Vagina (tissue), 2 donors: ENCODE measurements at regions not wholly inside any gene's neighbourhood (a gene's known extent, or its start where the extent isn't known, plus 50 kb on each side); places are given as distances from the start of the nearest gene placed in this dataset.
"Not testable (repeated sequence)": the region's sequence is repeated elsewhere in the genome, so short reads cannot be mapped to it uniquely, and the experiment has no call there.

Experiments
- DNase-seq, 2 donors: peaks; one replicate each; pipeline ENCODE4 v3.0.0-alpha.2; 2017; ENCODE audit errors: extremely low spot score in 2 of 2
- H3K27ac ChIP-seq: fragments of 200-600 bp; sonication (generic); one replicate; pipeline ENCODE4 v1.5.1; 2019
- H3K27me3 ChIP-seq: fragments of 200-600 bp; sonication (generic); one replicate; pipeline ENCODE4 v1.5.1; 2019
- H3K36me3 ChIP-seq, 2 donors: fragments of 200-600 bp; sonication (generic); one replicate each; pipeline ENCODE4 v1.5.1; 2017 to 2019
- H3K4me1 ChIP-seq: fragments of 200-600 bp; sonication (generic); one replicate; pipeline ENCODE4 v1.5.1; 2019
- H3K4me3 ChIP-seq, 2 donors: fragments of 200-600 bp; sonication (generic); 1 replicate in 1 of 2; 2 replicates in 1 of 2; pipeline ENCODE4 v1.5.1; 2016 to 2019
- H3K9me3 ChIP-seq: fragments of 200-600 bp; sonication (generic); one replicate; pipeline ENCODE4 v1.5.1; 2019
- POLR2A ChIP-seq, 2 donors: fragments of 450-650 bp; IDR thresholded peaks; one replicate each; pipeline ENCODE4 v1.6.1; 2017; ENCODE audit warnings: antibody characterized with exemption in 2 of 2, mild to moderate bottlenecking in 2 of 2, moderate library complexity in 2 of 2
- POLR2AphosphoS5 ChIP-seq, 2 donors: sonication (generic); formaldehyde crosslinking; IDR thresholded peaks; one replicate each; pipeline ENCODE4 v1.9.0; 2017; ENCODE audit warnings: antibody characterized with exemption in 2 of 2, mild to moderate bottlenecking in 2 of 2, low read depth in 1 of 2; ENCODE audit not compliant: insufficient read depth in 1 of 2
- intact Hi-C: fragments of 100-400 bp; cut with DNase I; formaldehyde crosslinking; loops from one replicate; pipeline ENCODE4 v1.15.1; 2023
- TF ChIP-seq, protein P1 (sequence below), 3 experiments: fragments of 450-650 bp in 2 of 3; fragments of 200-600 bp in 1 of 3; sonication (generic) in 1 of 3; IDR thresholded peaks; one replicate each; pipeline ENCODE4 v1.5.1; 2017 to 2019; ENCODE audit warnings: antibody characterized with exemption in 3 of 3, mild to moderate bottlenecking in 2 of 3, moderate library complexity in 2 of 3

DNA sequence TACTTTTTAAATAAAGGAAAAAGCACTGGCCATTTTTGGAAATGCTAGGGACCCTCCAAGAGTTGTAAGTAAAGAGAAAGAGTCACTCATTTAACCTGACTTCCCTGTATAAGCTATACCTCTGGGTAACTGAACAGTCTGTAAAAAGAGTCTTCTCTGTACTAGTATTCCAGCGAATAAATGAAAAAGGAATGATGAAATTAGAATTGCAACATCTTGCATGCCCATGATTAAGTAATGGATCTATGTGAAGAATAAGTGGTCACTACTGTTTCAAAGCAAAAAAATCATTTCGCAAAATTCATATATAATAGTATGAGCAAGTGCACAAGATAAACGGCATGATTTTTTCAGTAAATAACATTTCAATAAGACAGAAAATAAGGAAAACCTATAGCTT, 116.8 kb downstream of the ZFAND4 start:
- Histone ChIP-seq H3K4me1 (no peaks in the 10 kb centered on the region), H3K36me3 (no peaks in the 10 kb centered on the region), H3K27ac (no peak overlapping the region), H3K9me3 (no peaks in the 10 kb centered on the region), H3K27me3 (no peaks in the 10 kb centered on the region), H3K4me3 (no peak overlapping the region)
- no peak for TF ChIP-seq POLR2AphosphoS5 (IDR thresholded peaks at IDR 0.05; ENCODE audit: insufficient read depth in 1 of 2, low read depth in 1 of 2)
- TF ChIP-seq, protein P1, sequence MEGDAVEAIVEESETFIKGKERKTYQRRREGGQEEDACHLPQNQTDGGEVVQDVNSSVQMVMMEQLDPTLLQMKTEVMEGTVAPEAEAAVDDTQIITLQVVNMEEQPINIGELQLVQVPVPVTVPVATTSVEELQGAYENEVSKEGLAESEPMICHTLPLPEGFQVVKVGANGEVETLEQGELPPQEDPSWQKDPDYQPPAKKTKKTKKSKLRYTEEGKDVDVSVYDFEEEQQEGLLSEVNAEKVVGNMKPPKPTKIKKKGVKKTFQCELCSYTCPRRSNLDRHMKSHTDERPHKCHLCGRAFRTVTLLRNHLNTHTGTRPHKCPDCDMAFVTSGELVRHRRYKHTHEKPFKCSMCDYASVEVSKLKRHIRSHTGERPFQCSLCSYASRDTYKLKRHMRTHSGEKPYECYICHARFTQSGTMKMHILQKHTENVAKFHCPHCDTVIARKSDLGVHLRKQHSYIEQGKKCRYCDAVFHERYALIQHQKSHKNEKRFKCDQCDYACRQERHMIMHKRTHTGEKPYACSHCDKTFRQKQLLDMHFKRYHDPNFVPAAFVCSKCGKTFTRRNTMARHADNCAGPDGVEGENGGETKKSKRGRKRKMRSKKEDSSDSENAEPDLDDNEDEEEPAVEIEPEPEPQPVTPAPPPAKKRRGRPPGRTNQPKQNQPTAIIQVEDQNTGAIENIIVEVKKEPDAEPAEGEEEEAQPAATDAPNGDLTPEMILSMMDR (IDR thresholded peaks at IDR 0.05), result no peak
- DNase-seq, result no peak
- intact Hi-C loops, result no loop called here

DNA sequence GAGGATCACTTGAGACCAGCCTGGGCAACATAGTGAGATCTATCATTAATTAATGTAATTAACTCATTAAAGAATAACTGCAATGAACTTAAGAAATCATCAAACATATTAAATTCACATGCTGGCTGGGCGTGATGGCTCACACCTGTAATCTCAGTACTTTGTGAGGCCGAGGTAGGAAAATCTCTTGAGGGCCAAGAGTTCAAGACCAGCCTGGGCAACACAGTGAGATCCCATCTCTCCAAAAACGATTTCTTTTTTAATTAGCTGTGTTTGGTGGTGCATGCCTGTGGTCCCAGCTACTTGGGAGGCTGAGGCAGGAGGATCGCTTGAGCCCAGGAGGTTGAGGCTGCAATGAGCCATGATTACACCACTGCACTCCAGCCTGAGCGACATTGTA, 117.2 kb downstream of the ZFAND4 start:
- DNase-seq, intact Hi-C loops: not testable (repeated sequence)

DNA sequence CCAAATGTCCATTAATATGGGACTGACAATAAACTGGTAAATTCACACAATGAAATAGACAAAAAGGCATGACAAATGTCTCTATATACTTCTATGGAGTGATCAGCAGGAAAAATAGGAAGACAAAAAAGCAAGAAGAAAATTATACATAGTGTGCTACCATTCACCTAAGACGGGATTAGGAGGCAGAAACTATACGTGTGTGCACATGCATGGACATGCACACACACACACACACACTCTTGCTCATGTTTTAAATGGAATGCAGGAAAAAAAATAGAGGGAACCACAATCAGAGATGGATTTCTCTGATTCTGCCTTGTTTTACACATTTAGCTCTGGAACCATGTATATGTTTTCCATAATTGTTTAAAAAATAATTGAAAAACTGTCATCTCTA, 119.0 kb downstream of the ZFAND4 start:
- Histone ChIP-seq H3K4me1 (no peaks in the 10 kb centered on the region), H3K36me3 (peaks cover 0 to 6% of the 10 kb centered on the region in 2 donors), H3K27me3 (no peaks in the 10 kb centered on the region), H3K27ac (no peak overlapping the region), H3K9me3 (no peaks in the 10 kb centered on the region), H3K4me3 (no peak overlapping the region)
- intact Hi-C loops, result no loop called here
- TF ChIP-seq POLR2AphosphoS5 (IDR thresholded peaks at IDR 0.05; ENCODE audit: insufficient read depth in 1 of 2, low read depth in 1 of 2) (no peak), POLR2A (IDR thresholded peaks at IDR 0.05) (no peak)
- TF ChIP-seq, protein P1 (IDR thresholded peaks at IDR 0.05), result no peak
- no peak for DNase-seq

More for the DNA sequence above, 117.2 kb downstream of the ZFAND4 start:
- H3K27me3 ChIP-seq, H3K4me1 ChIP-seq, H3K4me3 ChIP-seq, H3K27ac ChIP-seq, H3K9me3 ChIP-seq, H3K36me3 ChIP-seq: not testable (repeated sequence)

DNA sequence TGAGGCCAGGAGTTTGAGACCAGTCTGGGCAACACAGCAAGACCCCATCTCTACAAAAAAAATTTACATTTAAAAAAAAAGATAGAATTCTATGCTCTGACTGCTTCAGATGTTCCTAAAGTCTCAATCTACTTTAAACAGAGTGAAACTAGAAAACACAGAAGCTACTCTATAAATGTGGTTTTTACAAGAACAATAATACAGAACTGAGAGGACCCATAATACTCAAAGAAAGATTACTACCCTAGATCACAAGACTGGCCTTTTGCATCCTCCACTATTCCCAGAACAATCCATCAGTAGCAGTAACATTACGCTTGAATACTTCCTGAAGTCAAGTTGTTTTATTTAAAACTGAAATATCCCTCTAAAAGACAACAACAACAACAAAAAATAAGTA, 119.4 kb downstream of the ZFAND4 start:
- Histone ChIP-seq H3K36me3 (peaks cover 0 to 6% of the 10 kb centered on the region in 2 donors), H3K27ac (no peak overlapping the region), H3K4me1 (no peaks in the 10 kb centered on the region), H3K9me3 (no peaks in the 10 kb centered on the region), H3K27me3 (no peaks in the 10 kb centered on the region), H3K4me3 (no peak overlapping the region)
- TF ChIP-seq, protein P1 (IDR thresholded peaks at IDR 0.05), result no peak
- TF ChIP-seq POLR2A (IDR thresholded peaks at IDR 0.05), result no peak
- TF ChIP-seq POLR2AphosphoS5 (IDR thresholded peaks at IDR 0.05; ENCODE audit: insufficient read depth in 1 of 2, low read depth in 1 of 2), result no peak
- DNase-seq, result no peak
- intact Hi-C loops, result no loop called here

DNA sequence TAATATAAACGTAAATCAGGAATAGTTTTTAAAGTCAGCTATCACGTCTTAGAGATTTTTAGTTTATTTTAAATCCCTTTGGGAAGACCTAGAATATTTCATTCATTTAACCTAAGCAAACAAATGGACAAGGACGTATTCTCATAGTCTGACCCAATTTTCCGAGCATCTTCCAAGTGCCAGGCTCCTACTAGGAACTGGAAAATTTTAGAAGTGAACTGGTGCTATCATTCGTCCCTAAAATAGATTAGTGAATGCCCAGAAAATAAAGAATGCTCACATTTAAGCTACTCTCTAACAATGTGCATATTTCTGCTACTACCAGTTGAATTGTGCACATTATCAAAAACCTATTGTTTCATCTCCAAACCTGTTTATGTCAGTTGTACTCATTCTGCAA, 120.1 kb downstream of the ZFAND4 start:
- Histone ChIP-seq H3K27me3 (no peaks in the 10 kb centered on the region), H3K36me3 (peaks cover 0 to 6% of the 10 kb centered on the region in 2 donors), H3K4me1 (no peaks in the 10 kb centered on the region), H3K4me3 (no peak overlapping the region), H3K9me3 (no peaks in the 10 kb centered on the region), H3K27ac (no peak overlapping the region)
- DNase-seq, result no peak
- intact Hi-C loops, result no loop called here
- TF ChIP-seq POLR2A (IDR thresholded peaks at IDR 0.05) (no peak), POLR2AphosphoS5 (IDR thresholded peaks at IDR 0.05; ENCODE audit: insufficient read depth in 1 of 2, low read depth in 1 of 2) (no peak)
- TF ChIP-seq, protein P1 (IDR thresholded peaks at IDR 0.05), result no peak
